GM12878 (cell line): ENCODE measurements at regions not wholly inside any gene's neighbourhood (a gene's known extent, or its start where the extent isn't known, plus 50 kb on each side); places are given as distances from the start of the nearest gene placed in this dataset.

Source experiments
- ATAC-seq: fragments of 200-7000 bp; cut with Tn5 transposase; 3 replicates; pipeline ENCODE4 v1.9.1; 2020; ENCODE audit warnings: mild to moderate bottlenecking, moderate library complexity
- BruUV-seq: library from RNA; stranded (reverse); fragments of 400-500 nt; replicated peaks from 2 replicates; lab custom pipeline; 2021; lab: Mats Ljungman, UMichigan
- CTCF ChIA-PET: fragments of 300-600 bp; sonication (Branson Sonifier 250); formaldehyde crosslinking; extraction: SDS; loops from one replicate; lab custom pipeline; 2021; ENCODE audit warnings: inconsistent platforms; lab: Yijun Ruan, JAX
- POLR2A ChIA-PET: fragments of 350-600 bp; formaldehyde crosslinking; extraction: SDS; loops from one replicate; lab custom pipeline; 2021; ENCODE audit warnings: inconsistent platforms; lab: Charles Lee
- RAD21 ChIA-PET: fragments of 300-600 bp; sonication (Branson Sonifier 250); formaldehyde crosslinking; loops from one replicate; lab custom pipeline; 2023; ENCODE audit warnings: antibody characterized with exemption; ENCODE audit not compliant: unreplicated experiment; lab: Charles Lee
- SMC1A ChIA-PET: fragments of 300-600 bp; sonication (Branson Sonifier 250); formaldehyde crosslinking; loops from one replicate; lab custom pipeline; 2023; ENCODE audit not compliant: unreplicated experiment, uncharacterized antibody; lab: Charles Lee
- DNase-seq: peaks from one replicate; pipeline ENCODE4 v3.0.0-alpha.2; 2011; ENCODE audit warnings: low read depth, low spot score
- FAIRE-seq: peaks from 3 replicates; lab custom pipeline; 2011; peaks lifted over from hg19 to GRCh38; lab: Jason Lieb, UNC
- H2AFZ ChIP-seq: 2 replicates; pipeline ENCODE4 v1.6.0; 2011; ENCODE audit warnings: low read depth, low read length, control low read depth; ENCODE audit not compliant: control insufficient read depth
- H3K27ac ChIP-seq: 2 replicates; pipeline ENCODE4 v1.5.1; 2011; ENCODE audit warnings: control low read depth; ENCODE audit not compliant: control insufficient read depth, insufficient read depth
- H3K27me3 ChIP-seq, 2 experiments: replicated peaks in 1 of 2; 2 replicates each; pipeline versions ENCODE4 v1.6.0 to v1.6.1; 2011; ENCODE audit warnings: low read length in 1 of 2; ENCODE audit not compliant: control insufficient read depth in 2 of 2, insufficient read depth in 2 of 2
- H3K36me3 ChIP-seq, 2 experiments: 2 replicates each; pipeline ENCODE4 v1.5.1; 2011; ENCODE audit warnings: low read length in 1 of 2; ENCODE audit not compliant: control insufficient read depth in 2 of 2, insufficient read depth in 2 of 2
- H3K4me1 ChIP-seq: 2 replicates; pipeline ENCODE4 v1.6.1; 2011; ENCODE audit warnings: mild to moderate bottlenecking, low read length, moderate library complexity, mixed read lengths; ENCODE audit not compliant: control insufficient read depth, insufficient read depth
- H3K4me2 ChIP-seq: 2 replicates; pipeline ENCODE4 v1.6.0; 2011; ENCODE audit warnings: control low read depth; ENCODE audit not compliant: control insufficient read depth, insufficient read depth
- H3K4me3 ChIP-seq: fragments of 200-600 bp; sonication (generic); 2 replicates; pipeline ENCODE4 v1.5.1; 2016
- H3K79me2 ChIP-seq: 2 replicates; pipeline ENCODE4 v1.6.0; 2011; ENCODE audit warnings: low read length; ENCODE audit not compliant: control insufficient read depth, insufficient read depth
- H3K9ac ChIP-seq: 2 replicates; pipeline ENCODE4 v1.8.0; 2011; ENCODE audit warnings: low read length, control low read depth, mixed read lengths; ENCODE audit not compliant: control insufficient read depth, insufficient read depth
- H3K9me3 ChIP-seq: replicated peaks from 3 replicates; pipeline ENCODE4 v1.5.1; 2011; ENCODE audit warnings: mild to moderate bottlenecking, low read length; ENCODE audit not compliant: control insufficient read depth, insufficient read depth
- H4K20me1 ChIP-seq: 2 replicates; pipeline ENCODE4 v1.6.0; 2011; ENCODE audit not compliant: control insufficient read depth, insufficient read depth
- CHD4 ChIP-seq: fragments of 200-600 bp; sonication (generic); IDR thresholded peaks from 2 replicates; pipeline ENCODE4 v1.6.1; 2016; ENCODE audit warnings: mild to moderate bottlenecking
- CREM ChIP-seq: IDR thresholded peaks from 2 replicates; pipeline ENCODE4 v1.6.1; 2014; ENCODE audit warnings: antibody characterized with exemption, low read depth
- ESRRA ChIP-seq: IDR thresholded peaks from 2 replicates; pipeline ENCODE4 v1.6.1; 2012; ENCODE audit warnings: mild to moderate bottlenecking, low read length, improper control_type of control experiment
- JUND ChIP-seq: IDR thresholded peaks from 2 replicates; pipeline ENCODE4 v1.6.1; 2012; ENCODE audit warnings: low read depth, mild to moderate bottlenecking, low read length, improper control_type of control experiment, moderate library complexity
- NFXL1 ChIP-seq: fragments of 450-650 bp; IDR thresholded peaks from 2 replicates; pipeline ENCODE4 v1.6.1; 2017; ENCODE audit warnings: antibody characterized with exemption, mild to moderate bottlenecking, borderline replicate concordance
- RB1 ChIP-seq: fragments of 450-650 bp; formaldehyde crosslinking; IDR thresholded peaks from 2 replicates; pipeline ENCODE4 v1.6.1; 2017; ENCODE audit warnings: mild to moderate bottlenecking, borderline replicate concordance
- STAT1 ChIP-seq: fragments of 450-650 bp; conservative IDR thresholded peaks from 2 replicates; pipeline ENCODE4 v1.6.1; 2014; ENCODE audit warnings: antibody characterized with exemption, mild to moderate bottlenecking
- SUPT20H ChIP-seq: IDR thresholded peaks from 2 replicates; pipeline ENCODE4 v1.6.1; 2011; ENCODE audit warnings: low read depth, mild to moderate bottlenecking, low read length, moderate library complexity, borderline replicate concordance; ENCODE audit not compliant: control insufficient read depth
- WGBS: methylation state at CpG from one replicate; pipeline ENCODE4 v1.1.6; 2016; ENCODE audit warnings: low lambda C conversion rate; ENCODE audit not compliant: insufficient replicate concordance, insufficient coverage; ENCODE audit errors: missing lambda C conversion rate; 5-methylcytosine and 5-hydroxymethylcytosine counted together
- in situ Hi-C: fragments of 300-500 bp; cut with MboI; formaldehyde crosslinking; loops from 9 replicates; pipeline ENCODE4 v1.14.3; 2018; ENCODE audit warnings: mixed read lengths
- intact Hi-C: fragments of 100-400 bp; cut with micrococcal nuclease; formaldehyde crosslinking; loops from one replicate; pipeline ENCODE4 v1.14.2; 2022; ENCODE audit not compliant: unreplicated experiment
- TF ChIP-seq, protein P1 (sequence below): fragments of 450-650 bp; IDR thresholded peaks from 2 replicates; pipeline ENCODE4 v1.6.1; 2017; ENCODE audit warnings: mild to moderate bottlenecking, low read depth, inconsistent platforms; ENCODE audit not compliant: poor library complexity, severe bottlenecking
- TF ChIP-seq, protein P2 (sequence below): fragments of 450-650 bp; formaldehyde crosslinking; IDR thresholded peaks from 2 replicates; pipeline ENCODE4 v1.5.0; 2022; ENCODE audit warnings: mild to moderate bottlenecking, missing genetic modification characterization
- TF ChIP-seq, protein P3 (sequence below): fragments of 450-650 bp; IDR thresholded peaks from 2 replicates; pipeline ENCODE4 v1.6.1; 2017; ENCODE audit warnings: mild to moderate bottlenecking, moderate library complexity
- TF ChIP-seq, protein P4 (sequence below): IDR thresholded peaks from 2 replicates; pipeline ENCODE4 v1.6.1; 2012; ENCODE audit warnings: low read depth, low read length, improper control_type of control experiment
- TF ChIP-seq, protein P5 (sequence below): fragments of 450-650 bp; IDR thresholded peaks from 2 replicates; pipeline ENCODE4 v1.6.1; 2014; ENCODE audit warnings: mild to moderate bottlenecking

DNA sequence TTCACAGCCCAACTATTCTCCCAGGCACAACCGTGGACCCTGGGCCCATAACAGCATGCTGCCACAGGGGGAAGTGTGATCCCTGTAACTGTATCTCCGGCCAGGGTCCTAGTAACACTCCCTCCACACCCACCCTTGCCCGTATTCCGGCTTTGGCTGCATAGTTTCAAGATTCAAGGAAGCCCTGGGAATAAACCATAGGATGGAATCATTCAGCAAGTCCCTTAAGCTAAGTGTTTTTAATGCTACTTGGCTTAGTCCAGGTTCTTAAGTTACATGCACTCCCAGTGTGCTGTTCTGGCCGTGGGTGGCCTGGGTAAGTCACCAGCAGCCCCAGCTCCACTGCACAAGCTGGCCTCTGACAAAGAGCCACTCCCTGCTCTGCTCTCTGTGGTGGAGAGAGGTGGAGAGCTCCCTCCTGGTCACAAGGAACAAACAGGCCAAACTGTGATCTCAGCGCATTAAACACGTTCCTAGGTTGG lies 532.4 kb upstream of the SGCG start:
- no TSS peak for BruUV-seq
- 15% methylated on average over 7 of the region's 7 CpGs for WGBS
- Histone ChIP-seq H3K4me1 (no peaks in the 10 kb centered on the region), H3K4me3 (no peak overlapping the region), H4K20me1 (no peaks in the 10 kb centered on the region), H3K36me3 (no peaks in the 10 kb centered on the region), H2AFZ (no peak overlapping the region), H3K27me3 (no peaks in the 10 kb centered on the region), H3K4me2 (no peak overlapping the region), H3K9ac (no peak overlapping the region), H3K79me2 (no peaks in the 10 kb centered on the region), H3K27ac (no peak overlapping the region), H3K9me3 (no peaks in the 10 kb centered on the region)
- ATAC-seq (no peak), DNase-seq (no peak), FAIRE-seq (no peak)
- CTCF ChIA-PET: interaction anchor here (1.1 kb wide), 1 partner anchor 10 kb away, joined by 3 read pairs; no protein-coding TSS in a partner anchor
- POLR2A ChIA-PET: no interaction called here
- RAD21 ChIA-PET: no interaction called here
- SMC1A ChIA-PET: no interaction called here
- in situ Hi-C loops: no loop called here
- intact Hi-C loops: no loop called here
- TF ChIP-seq, protein P1, sequence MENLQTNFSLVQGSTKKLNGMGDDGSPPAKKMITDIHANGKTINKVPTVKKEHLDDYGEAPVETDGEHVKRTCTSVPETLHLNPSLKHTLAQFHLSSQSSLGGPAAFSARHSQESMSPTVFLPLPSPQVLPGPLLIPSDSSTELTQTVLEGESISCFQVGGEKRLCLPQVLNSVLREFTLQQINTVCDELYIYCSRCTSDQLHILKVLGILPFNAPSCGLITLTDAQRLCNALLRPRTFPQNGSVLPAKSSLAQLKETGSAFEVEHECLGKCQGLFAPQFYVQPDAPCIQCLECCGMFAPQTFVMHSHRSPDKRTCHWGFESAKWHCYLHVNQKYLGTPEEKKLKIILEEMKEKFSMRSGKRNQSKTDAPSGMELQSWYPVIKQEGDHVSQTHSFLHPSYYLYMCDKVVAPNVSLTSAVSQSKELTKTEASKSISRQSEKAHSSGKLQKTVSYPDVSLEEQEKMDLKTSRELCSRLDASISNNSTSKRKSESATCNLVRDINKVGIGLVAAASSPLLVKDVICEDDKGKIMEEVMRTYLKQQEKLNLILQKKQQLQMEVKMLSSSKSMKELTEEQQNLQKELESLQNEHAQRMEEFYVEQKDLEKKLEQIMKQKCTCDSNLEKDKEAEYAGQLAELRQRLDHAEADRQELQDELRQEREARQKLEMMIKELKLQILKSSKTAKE: no peak
- TF ChIP-seq, protein P2, sequence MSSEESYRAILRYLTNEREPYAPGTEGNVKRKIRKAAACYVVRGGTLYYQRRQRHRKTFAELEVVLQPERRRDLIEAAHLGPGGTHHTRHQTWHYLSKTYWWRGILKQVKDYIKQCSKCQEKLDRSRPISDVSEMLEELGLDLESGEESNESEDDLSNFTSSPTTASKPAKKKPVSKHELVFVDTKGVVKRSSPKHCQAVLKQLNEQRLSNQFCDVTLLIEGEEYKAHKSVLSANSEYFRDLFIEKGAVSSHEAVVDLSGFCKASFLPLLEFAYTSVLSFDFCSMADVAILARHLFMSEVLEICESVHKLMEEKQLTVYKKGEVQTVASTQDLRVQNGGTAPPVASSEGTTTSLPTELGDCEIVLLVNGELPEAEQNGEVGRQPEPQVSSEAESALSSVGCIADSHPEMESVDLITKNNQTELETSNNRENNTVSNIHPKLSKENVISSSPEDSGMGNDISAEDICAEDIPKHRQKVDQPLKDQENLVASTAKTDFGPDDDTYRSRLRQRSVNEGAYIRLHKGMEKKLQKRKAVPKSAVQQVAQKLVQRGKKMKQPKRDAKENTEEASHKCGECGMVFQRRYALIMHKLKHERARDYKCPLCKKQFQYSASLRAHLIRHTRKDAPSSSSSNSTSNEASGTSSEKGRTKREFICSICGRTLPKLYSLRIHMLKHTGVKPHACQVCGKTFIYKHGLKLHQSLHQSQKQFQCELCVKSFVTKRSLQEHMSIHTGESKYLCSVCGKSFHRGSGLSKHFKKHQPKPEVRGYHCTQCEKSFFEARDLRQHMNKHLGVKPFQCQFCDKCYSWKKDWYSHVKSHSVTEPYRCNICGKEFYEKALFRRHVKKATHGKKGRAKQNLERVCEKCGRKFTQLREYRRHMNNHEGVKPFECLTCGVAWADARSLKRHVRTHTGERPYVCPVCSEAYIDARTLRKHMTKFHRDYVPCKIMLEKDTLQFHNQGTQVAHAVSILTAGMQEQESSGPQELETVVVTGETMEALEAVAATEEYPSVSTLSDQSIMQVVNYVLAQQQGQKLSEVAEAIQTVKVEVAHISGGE (CRISPR knock-in tag): no peak
- TF ChIP-seq NFXL1 (no peak), RB1 (no peak), ESRRA (no peak), STAT1 (no peak), CHD4 (no peak), CREM (no peak), SUPT20H (no peak), JUND (no peak)
- TF ChIP-seq, protein P3, sequence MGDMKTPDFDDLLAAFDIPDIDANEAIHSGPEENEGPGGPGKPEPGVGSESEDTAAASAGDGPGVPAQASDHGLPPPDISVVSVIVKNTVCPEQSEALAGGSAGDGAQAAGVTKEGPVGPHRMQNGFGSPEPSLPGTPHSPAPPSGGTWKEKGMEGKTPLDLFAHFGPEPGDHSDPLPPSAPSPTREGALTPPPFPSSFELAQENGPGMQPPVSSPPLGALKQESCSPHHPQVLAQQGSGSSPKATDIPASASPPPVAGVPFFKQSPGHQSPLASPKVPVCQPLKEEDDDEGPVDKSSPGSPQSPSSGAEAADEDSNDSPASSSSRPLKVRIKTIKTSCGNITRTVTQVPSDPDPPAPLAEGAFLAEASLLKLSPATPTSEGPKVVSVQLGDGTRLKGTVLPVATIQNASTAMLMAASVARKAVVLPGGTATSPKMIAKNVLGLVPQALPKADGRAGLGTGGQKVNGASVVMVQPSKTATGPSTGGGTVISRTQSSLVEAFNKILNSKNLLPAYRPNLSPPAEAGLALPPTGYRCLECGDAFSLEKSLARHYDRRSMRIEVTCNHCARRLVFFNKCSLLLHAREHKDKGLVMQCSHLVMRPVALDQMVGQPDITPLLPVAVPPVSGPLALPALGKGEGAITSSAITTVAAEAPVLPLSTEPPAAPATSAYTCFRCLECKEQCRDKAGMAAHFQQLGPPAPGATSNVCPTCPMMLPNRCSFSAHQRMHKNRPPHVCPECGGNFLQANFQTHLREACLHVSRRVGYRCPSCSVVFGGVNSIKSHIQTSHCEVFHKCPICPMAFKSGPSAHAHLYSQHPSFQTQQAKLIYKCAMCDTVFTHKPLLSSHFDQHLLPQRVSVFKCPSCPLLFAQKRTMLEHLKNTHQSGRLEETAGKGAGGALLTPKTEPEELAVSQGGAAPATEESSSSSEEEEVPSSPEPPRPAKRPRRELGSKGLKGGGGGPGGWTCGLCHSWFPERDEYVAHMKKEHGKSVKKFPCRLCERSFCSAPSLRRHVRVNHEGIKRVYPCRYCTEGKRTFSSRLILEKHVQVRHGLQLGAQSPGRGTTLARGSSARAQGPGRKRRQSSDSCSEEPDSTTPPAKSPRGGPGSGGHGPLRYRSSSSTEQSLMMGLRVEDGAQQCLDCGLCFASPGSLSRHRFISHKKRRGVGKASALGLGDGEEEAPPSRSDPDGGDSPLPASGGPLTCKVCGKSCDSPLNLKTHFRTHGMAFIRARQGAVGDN: no peak
- TF ChIP-seq, protein P4, sequence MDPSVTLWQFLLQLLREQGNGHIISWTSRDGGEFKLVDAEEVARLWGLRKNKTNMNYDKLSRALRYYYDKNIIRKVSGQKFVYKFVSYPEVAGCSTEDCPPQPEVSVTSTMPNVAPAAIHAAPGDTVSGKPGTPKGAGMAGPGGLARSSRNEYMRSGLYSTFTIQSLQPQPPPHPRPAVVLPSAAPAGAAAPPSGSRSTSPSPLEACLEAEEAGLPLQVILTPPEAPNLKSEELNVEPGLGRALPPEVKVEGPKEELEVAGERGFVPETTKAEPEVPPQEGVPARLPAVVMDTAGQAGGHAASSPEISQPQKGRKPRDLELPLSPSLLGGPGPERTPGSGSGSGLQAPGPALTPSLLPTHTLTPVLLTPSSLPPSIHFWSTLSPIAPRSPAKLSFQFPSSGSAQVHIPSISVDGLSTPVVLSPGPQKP: no peak
- TF ChIP-seq, protein P5, sequence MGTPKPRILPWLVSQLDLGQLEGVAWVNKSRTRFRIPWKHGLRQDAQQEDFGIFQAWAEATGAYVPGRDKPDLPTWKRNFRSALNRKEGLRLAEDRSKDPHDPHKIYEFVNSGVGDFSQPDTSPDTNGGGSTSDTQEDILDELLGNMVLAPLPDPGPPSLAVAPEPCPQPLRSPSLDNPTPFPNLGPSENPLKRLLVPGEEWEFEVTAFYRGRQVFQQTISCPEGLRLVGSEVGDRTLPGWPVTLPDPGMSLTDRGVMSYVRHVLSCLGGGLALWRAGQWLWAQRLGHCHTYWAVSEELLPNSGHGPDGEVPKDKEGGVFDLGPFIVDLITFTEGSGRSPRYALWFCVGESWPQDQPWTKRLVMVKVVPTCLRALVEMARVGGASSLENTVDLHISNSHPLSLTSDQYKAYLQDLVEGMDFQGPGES: no peak
